Calu3 (cell line): ENCODE measurements at regions not wholly inside any gene's neighbourhood (a gene's known extent, or its start where the extent isn't known, plus 50 kb on each side); places are given as distances from the start of the nearest gene placed in this dataset.

Experiments used
- BruUV-seq: library from RNA; stranded (reverse); fragments of 400-500 nt; replicated peaks from 2 replicates; lab custom pipeline; 2021; lab: Mats Ljungman, UMichigan
- CTCF ChIA-PET: fragments of 300-600 bp; sonication (Branson Sonifier 250); formaldehyde crosslinking; loops from one replicate; lab custom pipeline; 2022; ENCODE audit warnings: antibody characterized with exemption; lab: Charles Lee
- DNase-seq: peaks from one replicate; pipeline ENCODE4 v3.0.0; 2022
- H3K27ac Mint-ChIP-seq: one replicate; pipeline ENCODE4 v1.8.0; 2022; ENCODE audit warnings: mixed read lengths; ENCODE audit not compliant: unreplicated experiment
- H3K27me3 Mint-ChIP-seq: one replicate; pipeline ENCODE4 v1.8.0; 2022; ENCODE audit warnings: mixed read lengths; ENCODE audit not compliant: unreplicated experiment
- H3K36me3 Mint-ChIP-seq: one replicate; pipeline ENCODE4 v1.8.0; 2022; ENCODE audit warnings: mild to moderate bottlenecking, moderate library complexity, mixed read lengths; ENCODE audit not compliant: insufficient read depth, unreplicated experiment
- H3K4me1 Mint-ChIP-seq: one replicate; pipeline ENCODE4 v1.8.0; 2022; ENCODE audit warnings: mild to moderate bottlenecking, low read depth, mixed read lengths; ENCODE audit not compliant: unreplicated experiment
- H3K4me3 Mint-ChIP-seq: one replicate; pipeline ENCODE4 v1.8.0; 2022; ENCODE audit warnings: mild to moderate bottlenecking, low read depth, moderate library complexity, mixed read lengths; ENCODE audit not compliant: unreplicated experiment
- H3K9me3 Mint-ChIP-seq: one replicate; pipeline ENCODE4 v1.8.0; 2022; ENCODE audit warnings: low read depth, mixed read lengths; ENCODE audit not compliant: unreplicated experiment
- intact Hi-C: fragments of 100-400 bp; cut with micrococcal nuclease; formaldehyde crosslinking; loops from one replicate; pipeline ENCODE4 v1.10.0; 2022; ENCODE audit not compliant: unreplicated experiment
- TF ChIP-seq, protein P1 (sequence below): fragments of 200-600 bp; IDR thresholded peaks from one replicate; pipeline ENCODE4 v1.8.0; 2022; ENCODE audit warnings: antibody characterized with exemption; ENCODE audit not compliant: unreplicated experiment

DNA sequence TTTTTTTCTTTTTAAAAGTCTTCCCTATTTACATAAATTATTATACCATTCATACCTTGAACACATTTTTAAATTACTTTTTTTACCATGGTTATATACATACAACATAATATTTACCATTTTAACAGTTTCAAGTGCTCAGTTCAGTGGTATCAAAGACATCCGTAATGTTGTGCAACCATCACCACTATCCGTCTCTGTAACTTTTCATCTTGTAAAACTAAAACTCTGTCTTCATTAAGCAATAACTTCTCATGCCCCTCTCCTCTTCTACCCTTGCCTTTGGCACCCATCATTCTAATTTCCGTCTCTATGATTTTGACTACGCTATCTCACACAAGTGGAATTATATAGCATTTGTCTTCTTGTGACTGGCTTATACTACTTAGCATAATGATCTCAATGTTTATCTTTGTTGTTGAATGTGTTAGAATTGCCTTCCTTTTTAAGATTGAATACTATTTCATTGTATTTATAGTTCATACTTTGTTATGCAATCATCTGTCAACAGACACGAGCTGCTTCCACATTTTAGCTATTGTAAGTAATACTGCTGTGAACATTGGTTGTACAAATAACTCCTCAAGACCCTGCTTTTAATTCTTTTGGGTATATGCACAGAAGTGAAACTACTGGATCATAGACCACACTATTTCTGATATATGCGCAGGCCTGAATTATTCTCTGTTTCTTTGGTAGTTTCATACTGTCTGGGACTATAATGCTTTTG lies 689.5 kb upstream of the NCAM2 start:
- H3K27ac Mint-ChIP-seq, result no peak overlapping the region
- CTCF ChIA-PET, result no interaction called here
- no peak for DNase-seq
- BruUV-seq, result no TSS peak
- no peaks in the 10 kb centered on the region for H3K4me1 Mint-ChIP-seq
- H3K4me3 Mint-ChIP-seq, result no peak overlapping the region
- H3K36me3 Mint-ChIP-seq, result no peaks in the 10 kb centered on the region
- intact Hi-C loops, result no loop called here
- TF ChIP-seq, protein P1, sequence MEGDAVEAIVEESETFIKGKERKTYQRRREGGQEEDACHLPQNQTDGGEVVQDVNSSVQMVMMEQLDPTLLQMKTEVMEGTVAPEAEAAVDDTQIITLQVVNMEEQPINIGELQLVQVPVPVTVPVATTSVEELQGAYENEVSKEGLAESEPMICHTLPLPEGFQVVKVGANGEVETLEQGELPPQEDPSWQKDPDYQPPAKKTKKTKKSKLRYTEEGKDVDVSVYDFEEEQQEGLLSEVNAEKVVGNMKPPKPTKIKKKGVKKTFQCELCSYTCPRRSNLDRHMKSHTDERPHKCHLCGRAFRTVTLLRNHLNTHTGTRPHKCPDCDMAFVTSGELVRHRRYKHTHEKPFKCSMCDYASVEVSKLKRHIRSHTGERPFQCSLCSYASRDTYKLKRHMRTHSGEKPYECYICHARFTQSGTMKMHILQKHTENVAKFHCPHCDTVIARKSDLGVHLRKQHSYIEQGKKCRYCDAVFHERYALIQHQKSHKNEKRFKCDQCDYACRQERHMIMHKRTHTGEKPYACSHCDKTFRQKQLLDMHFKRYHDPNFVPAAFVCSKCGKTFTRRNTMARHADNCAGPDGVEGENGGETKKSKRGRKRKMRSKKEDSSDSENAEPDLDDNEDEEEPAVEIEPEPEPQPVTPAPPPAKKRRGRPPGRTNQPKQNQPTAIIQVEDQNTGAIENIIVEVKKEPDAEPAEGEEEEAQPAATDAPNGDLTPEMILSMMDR, result no peak
- no peaks in the 10 kb centered on the region for H3K27me3 Mint-ChIP-seq
- H3K9me3 Mint-ChIP-seq, result peaks cover 8% of the 10 kb centered on the region

DNA sequence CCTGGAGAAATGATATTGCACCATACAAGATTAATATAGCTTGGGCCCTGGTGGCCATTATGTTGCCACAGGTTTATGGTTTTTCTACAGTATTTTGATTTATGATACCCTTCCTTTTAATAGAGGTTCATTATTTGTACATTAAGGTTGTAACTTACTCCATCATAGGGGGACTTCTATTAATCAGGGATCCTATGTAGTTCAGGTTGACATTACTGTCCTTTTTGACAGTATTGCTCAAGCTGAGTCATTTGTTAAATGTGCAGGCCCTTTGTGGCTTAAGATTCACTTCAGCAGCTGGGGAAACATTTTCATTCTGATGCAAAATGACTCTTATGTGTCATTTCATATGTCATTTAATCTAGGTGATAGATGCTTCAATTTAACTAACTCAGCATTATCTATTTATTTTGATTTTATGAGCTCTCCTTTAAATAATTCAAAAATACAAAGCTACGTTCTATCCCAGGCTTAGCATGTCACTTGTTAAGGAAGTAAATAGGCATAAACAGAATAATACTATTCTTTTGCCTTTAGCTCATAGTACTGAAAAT lies 686.9 kb upstream of the NCAM2 start:
- Mint-ChIP-seq H3K36me3 (no peaks in the 10 kb centered on the region), H3K27me3 (no peaks in the 10 kb centered on the region), H3K4me1 (no peaks in the 10 kb centered on the region), H3K27ac (no peak overlapping the region), H3K9me3 (peaks cover 10% of the 10 kb centered on the region), H3K4me3 (no peak overlapping the region)
- intact Hi-C loops, result no loop called here
- BruUV-seq, result no TSS peak
- CTCF ChIA-PET, result no interaction called here
- TF ChIP-seq, protein P1, result no peak
- no peak for DNase-seq

DNA sequence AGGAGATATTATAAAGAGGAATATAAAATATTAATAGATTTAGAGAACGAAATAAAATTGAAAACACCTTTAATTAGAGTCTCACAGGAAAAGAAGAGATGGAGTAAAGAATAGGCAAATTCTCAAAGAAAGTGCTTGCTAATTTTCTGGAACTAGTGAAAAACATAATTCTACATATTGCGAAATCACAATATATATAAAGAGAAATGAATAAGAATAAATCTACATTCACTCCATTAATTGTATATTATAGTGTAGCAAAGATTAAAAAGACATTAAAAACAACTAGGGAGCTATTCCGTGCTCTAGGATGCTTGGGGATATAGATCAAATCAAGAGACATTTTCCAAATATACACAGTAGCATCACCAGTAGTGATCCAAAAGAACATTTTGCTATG lies 685.2 kb upstream of the NCAM2 start:
- H3K4me3 Mint-ChIP-seq, result no peak overlapping the region
- TF ChIP-seq, protein P1, result no peak
- H3K9me3 Mint-ChIP-seq, result peaks cover 16% of the 10 kb centered on the region
- intact Hi-C loops, result no loop called here
- no TSS peak for BruUV-seq
- H3K36me3 Mint-ChIP-seq, result no peaks in the 10 kb centered on the region
- H3K27me3 Mint-ChIP-seq, result no peaks in the 10 kb centered on the region
- DNase-seq, result no peak
- no peak overlapping the region for H3K27ac Mint-ChIP-seq
- no peaks in the 10 kb centered on the region for H3K4me1 Mint-ChIP-seq
- CTCF ChIA-PET, result no interaction called here

DNA sequence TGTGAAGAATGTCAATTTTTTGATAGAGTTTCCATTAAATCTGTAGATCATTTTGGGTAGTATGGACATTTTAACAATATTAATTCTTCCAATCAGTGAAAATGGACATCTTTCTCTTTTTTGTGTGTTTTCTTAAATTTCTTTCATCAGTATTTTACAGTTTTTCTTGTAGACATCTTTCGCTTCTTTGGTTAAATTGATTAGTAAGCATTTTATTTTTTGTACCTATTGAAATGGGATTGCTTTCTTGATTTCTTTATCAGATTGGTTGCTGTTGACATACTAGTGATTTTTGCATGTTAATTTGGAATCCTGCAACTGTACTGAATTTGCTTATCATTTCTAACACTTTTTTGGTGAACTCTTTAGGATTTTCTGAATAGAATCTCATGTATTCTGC lies 683.2 kb upstream of the NCAM2 start:
- Mint-ChIP-seq H3K9me3 (peaks cover 11% of the 10 kb centered on the region), H3K4me1 (no peaks in the 10 kb centered on the region), H3K4me3 (no peak overlapping the region), H3K27ac (no peak overlapping the region), H3K27me3 (no peaks in the 10 kb centered on the region), H3K36me3 (no peaks in the 10 kb centered on the region)
- CTCF ChIA-PET, result no interaction called here
- no peak for DNase-seq
- TF ChIP-seq, protein P1, result no peak
- BruUV-seq, result no TSS peak
- intact Hi-C loops, result no loop called here
